Anterior cingulate cortex (tissue), 58 donors: ENCODE measurements at regions not wholly inside any gene's neighbourhood (a gene's known extent, or its start where the extent isn't known, plus 50 kb on each side); places are given as distances from the start of the nearest gene placed in this dataset.

Experiments
- DNase-seq, 58 donors: peaks; one replicate each; lab custom pipeline; 2025; lab: John Stamatoyannopoulos, UW

GRCh38 chr2:5093056-5093455 is 599.1 kb upstream of the SOX11 start:
- DNase-seq, result no peak

DNA sequence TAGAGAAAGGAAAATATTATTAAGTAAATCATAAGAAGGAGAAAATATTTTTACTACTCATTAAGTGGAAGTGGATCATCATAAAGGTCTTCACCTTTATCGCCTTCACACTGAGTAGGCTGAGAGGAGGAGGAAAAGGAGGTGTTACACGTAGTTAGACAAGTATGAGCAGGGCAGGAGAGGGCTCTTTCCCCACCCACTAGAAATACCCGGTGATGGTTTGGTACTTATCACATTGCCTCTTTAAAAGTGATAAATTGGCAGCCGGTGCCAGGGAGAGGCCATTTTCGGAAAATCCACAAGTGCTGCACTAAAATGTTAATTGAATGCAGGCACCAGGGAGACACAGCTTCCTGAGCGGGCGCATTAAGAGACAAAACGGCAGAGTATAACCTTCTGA is 598.7 kb upstream of the SOX11 start:
- DNase-seq, result no peak

DNA sequence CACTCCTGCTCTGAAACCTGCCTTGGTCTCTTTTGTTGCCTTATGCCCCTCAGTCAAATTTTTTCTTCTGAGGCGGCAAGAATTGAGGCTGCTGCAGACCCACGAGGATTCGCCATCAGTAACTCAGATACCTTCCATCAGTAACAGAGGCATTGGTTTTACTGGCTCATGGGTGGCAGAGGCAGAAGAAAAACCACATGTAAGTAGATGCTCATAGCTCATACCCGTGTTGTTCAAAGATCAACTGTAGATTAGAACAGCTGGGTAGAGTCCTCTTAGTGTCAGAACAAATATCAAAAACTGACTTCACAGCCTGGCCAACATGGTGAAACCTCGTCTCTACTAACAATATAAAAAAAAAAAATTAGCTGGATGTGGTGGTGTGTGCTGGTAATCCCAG is 598.0 kb upstream of the SOX11 start:
- DNase-seq, result no peak

- no peak for DNase-seq
Observed at GRCh38 chr2:5098286-5098685, 593.9 kb upstream of the SOX11 start.

- no peak for DNase-seq
Observed at GRCh38 chr2:5102823-5103222, 589.4 kb upstream of the SOX11 start.

DNA sequence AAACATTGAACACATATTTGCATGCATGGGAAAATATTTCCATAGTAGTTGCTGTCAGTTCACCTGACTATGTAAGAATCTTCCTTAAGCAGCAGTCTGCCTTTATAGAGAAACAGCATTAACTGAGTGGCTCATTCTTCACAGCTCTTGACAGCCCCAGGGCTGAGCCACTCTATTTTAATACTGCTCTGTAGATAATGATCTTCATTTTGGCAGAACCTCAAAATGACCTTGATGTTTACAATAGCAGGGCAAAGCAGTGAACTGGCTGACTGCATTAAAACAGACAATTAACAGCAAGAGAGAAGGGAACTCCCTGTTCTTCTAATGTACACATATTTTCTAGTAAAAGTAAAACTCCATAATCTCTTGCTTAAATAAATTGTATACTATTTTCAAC is 580.6 kb upstream of the SOX11 start:
- no peak for DNase-seq

GRCh38 chr2:5119046-5119445 is 573.1 kb upstream of the SOX11 start:
- DNase-seq, result no peak

- no peak for DNase-seq
Observed at GRCh38 chr2:5121121-5121520, 571.1 kb upstream of the SOX11 start.

DNA sequence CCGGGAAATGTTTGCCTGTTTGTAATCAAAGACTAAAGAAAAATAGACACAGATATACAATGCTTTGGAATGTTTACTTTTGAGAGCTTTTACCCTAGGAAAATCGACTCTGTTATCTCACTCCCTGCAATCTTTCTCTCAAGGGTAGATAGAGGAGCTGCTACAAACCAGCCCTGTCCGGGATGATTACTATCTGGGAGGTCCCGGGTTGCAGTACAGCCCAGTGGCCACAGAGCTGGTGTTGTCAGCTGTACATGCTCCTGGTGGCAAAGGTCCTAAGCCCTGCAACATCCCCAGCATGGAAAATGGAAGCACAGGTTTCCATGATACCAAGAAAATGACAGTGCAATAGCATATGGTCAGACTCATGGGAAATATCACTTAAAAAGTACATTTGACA is 570.5 kb upstream of the SOX11 start:
- DNase-seq, result no peak

- no peak for DNase-seq
Observed at GRCh38 chr2:5123582-5124196, 568.5 kb upstream of the SOX11 start.

DNA sequence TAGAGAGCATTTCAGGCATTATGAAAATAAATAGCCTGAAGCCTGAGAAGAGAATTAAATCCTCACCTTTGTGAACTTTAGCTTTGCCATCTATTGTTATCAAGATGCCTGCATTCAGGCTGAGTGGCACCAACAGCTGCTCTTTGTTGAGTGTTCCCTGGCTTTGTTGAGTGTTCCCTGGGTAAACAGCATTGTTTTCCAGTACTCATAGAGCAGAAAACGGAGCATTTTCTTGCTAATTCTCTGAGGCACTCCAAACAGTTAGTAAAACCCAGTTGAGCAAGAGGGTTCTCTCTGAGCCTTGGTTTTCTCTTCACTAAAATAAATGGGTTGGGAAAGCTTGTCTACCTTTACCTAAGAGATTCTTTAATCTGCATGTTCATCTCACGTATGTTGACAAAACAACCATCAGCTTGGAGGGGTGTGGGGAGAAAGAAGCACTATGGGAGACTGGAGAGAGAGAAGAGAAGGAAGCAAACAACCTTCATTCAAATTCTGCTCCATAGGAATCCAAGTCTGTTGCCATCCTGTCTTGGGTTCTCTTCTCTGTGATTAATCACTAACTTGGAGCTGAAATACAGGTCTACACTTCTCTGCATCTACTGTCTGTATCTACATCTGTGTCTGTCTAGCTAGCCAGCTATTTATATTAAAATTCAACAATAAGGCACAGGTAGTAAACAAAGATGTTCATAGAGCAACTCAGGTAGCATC is 567.0 kb upstream of the SOX11 start:
- DNase-seq, result no peak

- no peak for DNase-seq
Observed at GRCh38 chr2:5132281-5132680, 559.9 kb upstream of the SOX11 start.

GRCh38 chr2:5140347-5140746 is 551.8 kb upstream of the SOX11 start:
- DNase-seq, result no peak

DNA sequence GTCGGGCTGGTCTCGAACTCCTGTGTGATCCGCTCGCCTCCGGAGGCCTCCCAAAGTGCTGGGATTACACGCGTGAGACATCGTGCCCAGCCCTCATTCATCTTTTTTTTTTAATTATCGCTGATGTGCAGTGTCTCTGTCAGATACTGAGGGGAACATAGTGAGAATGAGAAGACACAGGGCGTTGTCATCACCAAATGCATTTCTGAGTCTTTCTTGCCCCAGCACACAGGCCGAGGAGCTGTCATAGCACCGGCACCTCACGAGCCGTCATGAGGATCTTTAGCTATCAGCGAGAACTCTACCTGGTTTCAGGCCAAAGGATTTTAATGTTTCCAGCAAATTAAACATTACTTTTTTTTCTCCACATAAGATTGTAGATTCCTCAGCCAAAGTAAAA is 548.0 kb upstream of the SOX11 start:
- no peak for DNase-seq

GRCh38 chr2:5145053-5145452 is 547.1 kb upstream of the SOX11 start:
- DNase-seq, result no peak

DNA sequence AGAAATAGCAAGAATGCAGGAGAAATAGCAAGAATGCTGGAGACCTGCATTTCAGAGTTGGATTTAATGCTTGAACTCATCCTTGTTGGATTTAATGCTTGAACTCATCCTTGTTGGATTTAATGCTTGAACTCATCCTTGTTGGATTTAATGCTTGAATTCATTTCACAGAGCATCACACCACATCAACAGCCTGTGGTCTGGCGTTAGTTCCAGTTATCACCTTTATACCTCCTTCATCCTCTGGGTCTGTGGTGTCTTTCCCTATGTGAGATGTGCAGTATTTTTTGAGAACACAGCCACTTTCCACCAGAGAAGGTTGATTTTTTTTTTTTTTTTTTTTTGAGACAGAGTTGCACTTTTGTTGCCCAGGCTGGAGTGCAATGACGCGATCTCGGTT is 546.4 kb upstream of the SOX11 start:
- no peak for DNase-seq

DNA sequence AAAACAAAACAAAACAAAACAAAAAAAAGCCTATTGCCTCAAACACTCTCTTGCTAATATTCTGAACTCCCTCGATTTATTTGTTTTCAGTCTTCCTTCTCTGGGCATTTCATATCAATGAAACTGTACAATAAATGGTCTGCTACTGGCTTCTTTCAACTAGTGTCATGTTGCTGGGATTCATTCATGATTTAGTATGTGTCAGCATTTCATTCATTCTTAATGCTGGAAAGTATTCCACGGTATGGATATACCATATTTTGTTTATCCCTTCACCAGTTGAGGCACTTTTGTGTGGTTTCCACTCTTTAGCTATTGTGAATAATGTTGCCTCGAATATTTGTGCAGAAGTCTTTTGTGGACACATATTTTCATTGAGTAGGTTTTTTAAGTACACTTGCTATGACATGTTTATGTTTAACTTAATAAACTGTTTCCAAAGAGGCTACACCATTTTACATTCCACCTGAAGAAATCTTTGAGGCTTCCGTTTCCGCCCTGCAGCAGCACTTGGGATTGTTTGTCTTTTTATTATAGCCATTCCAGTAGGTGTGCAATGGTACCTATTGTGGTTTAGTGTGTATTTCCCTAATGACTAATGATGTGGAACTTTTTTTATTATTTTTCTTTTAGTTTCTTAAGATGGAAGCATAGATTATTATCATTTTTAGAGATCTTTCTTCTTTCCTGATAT is 543.6 kb upstream of the SOX11 start:
- DNase-seq, result no peak

DNA sequence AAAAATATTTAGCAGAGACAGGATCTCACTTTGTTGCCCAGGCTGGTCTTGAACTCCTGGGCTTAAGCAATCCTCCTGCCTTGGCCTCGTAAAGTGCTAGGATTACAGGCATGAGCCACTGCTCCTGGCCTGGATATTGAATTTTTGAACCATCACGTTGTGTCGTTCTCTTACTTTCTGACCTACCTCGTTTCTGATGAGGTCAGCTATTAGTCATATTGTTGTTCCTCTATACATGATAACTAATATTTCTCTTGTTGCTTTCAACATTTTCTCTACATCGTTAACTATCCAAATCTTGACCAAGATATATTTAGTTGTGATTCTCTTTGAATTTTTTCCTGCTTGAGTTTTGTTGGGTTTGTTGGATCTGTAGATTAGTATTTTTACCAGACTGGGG is 541.3 kb upstream of the SOX11 start:
- DNase-seq, result no peak

GRCh38 chr2:5164776-5165525 is 527.2 kb upstream of the SOX11 start:
- DNase-seq, result no peak

DNA sequence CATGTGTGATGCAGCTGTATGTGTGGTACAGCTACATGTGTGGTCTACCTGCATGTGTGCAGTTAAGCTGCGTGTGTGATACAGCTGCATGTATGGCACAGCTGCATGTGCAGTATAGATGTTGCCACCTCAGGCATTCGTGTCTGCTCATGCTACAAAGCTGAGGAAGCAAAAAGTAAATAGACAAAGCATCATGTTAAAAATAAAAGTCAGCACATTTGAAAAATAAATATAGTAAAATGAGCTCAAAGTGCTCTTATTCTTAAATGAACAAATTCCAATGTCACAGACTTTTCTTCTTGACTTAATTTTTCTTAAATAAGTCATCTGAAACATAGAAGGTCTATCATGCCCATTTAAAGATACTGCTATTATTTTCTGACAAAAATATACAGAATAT is 519.3 kb upstream of the SOX11 start:
- no peak for DNase-seq

DNA sequence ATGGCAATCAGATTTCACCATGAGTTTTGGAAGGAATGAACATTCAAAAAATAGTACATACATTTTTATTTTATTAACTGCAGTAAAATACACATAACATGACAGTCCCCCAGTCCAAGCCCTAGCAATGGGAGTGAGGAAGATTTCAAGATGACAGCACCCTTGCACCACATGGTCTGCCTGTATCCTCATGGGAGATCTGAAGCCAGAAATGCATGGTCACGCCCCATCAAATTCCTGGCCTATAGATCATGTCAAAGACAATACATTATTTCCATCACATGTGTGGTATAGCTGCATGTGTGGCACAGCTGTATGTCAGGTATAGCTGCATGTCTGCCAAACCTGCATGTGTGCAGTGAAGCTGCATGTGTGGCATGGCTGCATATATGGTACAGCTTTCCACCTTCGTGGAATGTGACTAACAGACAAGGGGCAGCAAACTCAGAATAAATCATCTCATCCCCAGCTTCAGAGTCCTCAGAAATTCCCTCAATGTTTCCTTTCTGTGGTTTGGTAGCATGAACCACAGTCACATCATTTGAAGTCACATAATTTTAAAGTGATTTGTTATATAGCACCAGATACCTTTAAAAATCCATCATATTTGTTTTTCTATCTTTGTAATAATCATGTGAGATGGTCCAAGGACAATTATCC is 518.2 kb upstream of the SOX11 start:
- DNase-seq, result no peak
